SHP77 treated with DMSO at 0.1 percent for 48 hours (cell line): ENCODE measurements at regions not wholly inside any gene's neighbourhood (a gene's known extent, or its start where the extent isn't known, plus 50 kb on each side); places are given as distances from the start of the nearest gene placed in this dataset.

ENCODE experiments used
- DNase-seq: peaks from one replicate; lab custom pipeline; 2025; lab: John Stamatoyannopoulos, UW

DNA sequence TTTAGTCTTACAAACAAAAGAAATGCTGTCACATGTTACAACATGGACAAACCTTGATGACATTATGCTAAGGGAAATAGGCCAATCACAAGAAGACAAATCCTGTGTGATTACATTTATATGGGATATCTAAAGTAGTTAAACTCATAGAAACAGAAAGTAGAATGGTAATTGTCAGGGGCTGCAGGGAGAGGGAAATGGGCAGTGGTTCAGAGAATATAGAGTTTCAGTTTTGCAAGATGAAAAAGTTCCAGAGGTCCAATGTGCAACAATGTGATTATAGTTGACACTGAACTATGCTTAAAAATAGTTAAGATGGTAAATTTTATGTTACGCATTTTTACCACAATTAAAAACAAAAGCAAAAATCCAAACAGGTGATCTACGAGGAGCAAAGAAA, 265.5 kb downstream of the NDUFS4 start:
- no peak for DNase-seq

DNA sequence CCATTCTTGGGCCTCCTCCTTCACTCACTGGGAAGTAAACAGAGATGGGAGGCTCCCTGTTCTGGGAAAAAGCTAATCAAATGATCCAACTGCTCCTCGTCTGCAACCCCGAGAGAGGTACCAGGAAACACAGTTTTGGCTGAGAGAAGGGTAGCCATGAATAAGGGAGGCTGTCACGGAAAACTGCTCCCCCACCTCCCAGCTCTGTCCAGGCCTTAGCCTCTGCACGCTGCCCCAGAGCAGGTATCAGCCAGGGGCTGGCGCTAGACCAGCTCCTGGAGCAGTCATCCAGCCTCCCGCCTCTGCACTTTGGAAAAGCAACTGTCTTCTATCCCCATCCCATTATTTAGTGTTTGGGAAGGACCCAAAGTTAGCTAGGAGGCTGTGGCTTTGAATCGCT, 266.1 kb downstream of the NDUFS4 start:
- DNase-seq = no peak

DNA sequence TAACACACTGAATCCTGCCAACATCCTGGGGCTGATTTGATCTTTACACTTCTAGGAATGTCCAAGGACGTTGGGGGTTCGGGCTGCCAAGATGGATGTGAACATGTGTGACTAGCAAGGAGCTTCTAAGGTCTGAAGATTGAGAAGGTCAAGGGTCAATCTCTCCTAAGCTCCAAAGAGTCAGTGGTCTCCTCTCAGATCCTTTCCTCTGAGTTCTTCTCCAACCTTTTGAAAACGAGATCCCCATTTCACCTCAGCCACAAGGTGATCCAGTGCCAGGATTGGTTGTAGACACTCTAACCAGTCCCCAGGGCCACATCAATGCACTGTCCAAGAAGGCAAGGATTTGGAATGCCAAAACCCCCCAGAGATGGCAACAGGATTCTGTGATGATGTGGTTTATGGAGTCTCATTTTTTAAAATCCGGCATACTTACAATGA, 266.8 kb downstream of the NDUFS4 start:
- no peak for DNase-seq

DNA sequence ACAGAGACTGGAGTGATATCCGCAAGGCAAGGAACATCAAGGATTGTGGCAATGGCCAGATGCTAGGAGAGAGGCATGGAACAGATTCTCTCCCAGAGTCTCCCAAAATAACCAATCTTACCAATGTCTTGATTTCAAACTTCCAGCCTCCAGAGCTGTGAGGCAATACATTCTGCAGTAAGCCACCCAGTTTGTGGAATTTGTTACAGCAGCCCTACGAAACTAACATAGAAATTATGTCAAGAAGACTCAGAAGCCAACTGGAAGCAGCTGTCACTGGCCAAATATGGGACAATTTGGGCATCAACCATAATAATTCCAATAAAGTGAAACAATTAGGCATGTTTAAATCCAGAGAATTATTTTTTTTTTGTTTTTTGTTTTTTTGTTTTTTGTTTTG, 271.1 kb downstream of the NDUFS4 start:
- no peak for DNase-seq
